ENCODE measurements at regions not wholly inside any gene's neighbourhood (a gene's known extent, or its start where the extent isn't known, plus 50 kb on each side); places are given as distances from the start of the nearest gene placed in this dataset.
"Not testable (repeated sequence)": the region's sequence is repeated elsewhere in the genome, so short reads cannot be mapped to it uniquely, and the experiment has no call there.

GRCh38 chr5:67805666-67806348 lies 409.7 kb upstream of the PIK3R1 start:
- no peak for DNase-seq

- no peak for DNase-seq
Observed at GRCh38 chr5:67802766-67803165, 412.8 kb upstream of the PIK3R1 start.

GRCh38 chr5:67799732-67800234 lies 415.8 kb upstream of the PIK3R1 start:
- DNase-seq = no peak

- not testable (repeated sequence) for DNase-seq
Observed at GRCh38 chr5:67798470-67798869, 417.1 kb upstream of the PIK3R1 start.

GRCh38 chr5:67795781-67796477 lies 419.6 kb upstream of the PIK3R1 start:
- DNase-seq = no peak

- DNase-seq = no peak
Observed at GRCh38 chr5:67793966-67794365, 421.6 kb upstream of the PIK3R1 start.

GRCh38 chr5:67793418-67793817 lies 422.1 kb upstream of the PIK3R1 start:
- no peak for DNase-seq

- no peak for DNase-seq
Observed at GRCh38 chr5:67792891-67793290, 422.7 kb upstream of the PIK3R1 start.

- no peak for DNase-seq
Observed at GRCh38 chr5:67790390-67790789, 425.2 kb upstream of the PIK3R1 start.

GRCh38 chr5:67779893-67780623 lies 435.5 kb upstream of the PIK3R1 start:
- not testable (repeated sequence) for DNase-seq

- DNase-seq = no peak
Observed at GRCh38 chr5:67774786-67775185, 440.8 kb upstream of the PIK3R1 start.

GRCh38 chr5:67774267-67774552 lies 441.3 kb upstream of the PIK3R1 start:
- DNase-seq = no peak

- DNase-seq = no peak
Observed at GRCh38 chr5:67773411-67774266, 441.9 kb upstream of the PIK3R1 start.

- DNase-seq = no peak
Observed at GRCh38 chr5:67771791-67772190, 443.8 kb upstream of the PIK3R1 start.

GRCh38 chr5:67771221-67771620 lies 444.3 kb upstream of the PIK3R1 start:
- no peak for DNase-seq

GRCh38 chr5:67770431-67771025 lies 445.0 kb upstream of the PIK3R1 start:
- no peak for DNase-seq

- DNase-seq = no peak
Observed at GRCh38 chr5:67765697-67766096, 449.9 kb upstream of the PIK3R1 start.

- DNase-seq = not testable (repeated sequence)
Observed at GRCh38 chr5:67757771-67758170, 457.8 kb upstream of the PIK3R1 start.

- DNase-seq = no peak
Observed at GRCh38 chr5:67752357-67752708, 463.2 kb upstream of the PIK3R1 start.

- DNase-seq = no peak
Observed at GRCh38 chr5:67748165-67748690, 467.3 kb upstream of the PIK3R1 start.

GRCh38 chr5:67747096-67747495 lies 468.5 kb upstream of the PIK3R1 start:
- DNase-seq = no peak

GRCh38 chr5:67746608-67747007 lies 468.9 kb upstream of the PIK3R1 start:
- DNase-seq = not testable (repeated sequence)
